NT2/D1 (cell line): ENCODE measurements at regions not wholly inside any gene's neighbourhood (a gene's known extent, or its start where the extent isn't known, plus 50 kb on each side); places are given as distances from the start of the nearest gene placed in this dataset.

ENCODE experiments used
- SUZ12 ChIP-seq: IDR thresholded peaks from 2 replicates; pipeline ENCODE4 v1.6.1; 2011; ENCODE audit not compliant: insufficient read length, insufficient read depth; ENCODE audit errors: extremely low read depth
- YY1 ChIP-seq: IDR thresholded peaks from 2 replicates; pipeline ENCODE4 v1.6.1; 2011; ENCODE audit not compliant: insufficient read length, insufficient read depth
- ZNF274 ChIP-seq: IDR thresholded peaks from 2 replicates; pipeline ENCODE4 v1.6.1; 2011; ENCODE audit warnings: mild to moderate bottlenecking, low read depth, low read length

- TF ChIP-seq SUZ12 (no peak), YY1 (no peak), ZNF274 (no peak)
Observed at GRCh38 chr1:83691953-83692500, 306.9 kb downstream of the TTLL7 start.
